GM23338 (cell line): ENCODE measurements at regions not wholly inside any gene's neighbourhood (a gene's known extent, or its start where the extent isn't known, plus 50 kb on each side); places are given as distances from the start of the nearest gene placed in this dataset.
"Not testable (repeated sequence)": the region's sequence is repeated elsewhere in the genome, so short reads cannot be mapped to it uniquely, and the experiment has no call there.

Source experiments
- ATAC-seq: fragments of 200-7000 bp; cut with Tn5 transposase; 3 replicates; pipeline ENCODE4 v1.9.1; 2020
- DNase-seq: peaks from one replicate; pipeline ENCODE4 v3.0.0-alpha.2; 2015; ENCODE audit warnings: low spot score
- H2AFZ ChIP-seq: fragments of 200-600 bp; sonication (generic); 2 replicates; pipeline ENCODE4 v1.8.0; 2016; ENCODE audit warnings: antibody characterized with exemption, mild to moderate bottlenecking, moderate library complexity
- H3F3A ChIP-seq: fragments of 200-600 bp; sonication (generic); replicated peaks from 2 replicates; pipeline ENCODE4 v1.8.0; 2017; ENCODE audit warnings: antibody characterized with exemption, mixed run types, low read depth
- H3K27ac ChIP-seq: fragments of 200-600 bp; sonication (generic); 2 replicates; pipeline ENCODE4 v1.6.1; 2016; ENCODE audit warnings: low read depth
- H3K27me3 ChIP-seq: fragments of 200-600 bp; sonication (generic); 2 replicates; pipeline ENCODE4 v1.8.0; 2016; ENCODE audit warnings: mild to moderate bottlenecking, mixed run types, moderate library complexity; ENCODE audit not compliant: insufficient read depth
- H3K36me3 ChIP-seq: fragments of 200-600 bp; sonication (generic); 2 replicates; pipeline ENCODE4 v1.8.0; 2016; ENCODE audit warnings: mild to moderate bottlenecking; ENCODE audit not compliant: insufficient read depth
- H3K4me1 ChIP-seq: fragments of 200-600 bp; sonication (generic); 2 replicates; pipeline ENCODE4 v1.8.0; 2016; ENCODE audit warnings: mild to moderate bottlenecking, moderate library complexity; ENCODE audit not compliant: insufficient read depth
- H3K4me2 ChIP-seq: fragments of 200-600 bp; sonication (generic); 2 replicates; pipeline ENCODE4 v1.7.1; 2017; ENCODE audit warnings: mixed run types
- H3K4me3 ChIP-seq: fragments of 200-600 bp; sonication (generic); 2 replicates; pipeline ENCODE4 v1.6.1; 2016; ENCODE audit warnings: mixed run types
- H3K79me2 ChIP-seq: fragments of 200-600 bp; sonication (generic); replicated peaks from 2 replicates; pipeline ENCODE4 v1.8.0; 2017; ENCODE audit warnings: mild to moderate bottlenecking; ENCODE audit not compliant: insufficient read depth
- H3K9me2 ChIP-seq: fragments of 200-600 bp; sonication (generic); 2 replicates; pipeline ENCODE4 v1.8.0; 2017; ENCODE audit not compliant: insufficient read depth
- H4K20me1 ChIP-seq: fragments of 200-600 bp; sonication (generic); replicated peaks from 2 replicates; pipeline ENCODE4 v1.8.0; 2017; ENCODE audit warnings: mild to moderate bottlenecking; ENCODE audit not compliant: insufficient read depth
- H3K27ac Mint-ChIP-seq: 2 replicates; pipeline ENCODE4 v1.8.0; 2020; ENCODE audit warnings: inconsistent platforms, mild to moderate bottlenecking, moderate library complexity, mixed read lengths
- H3K27me3 Mint-ChIP-seq: 3 replicates; pipeline ENCODE4 v1.8.0; 2022; ENCODE audit warnings: low read depth, mild to moderate bottlenecking, moderate library complexity, mixed read lengths, inconsistent platforms; ENCODE audit not compliant: insufficient read depth, poor library complexity
- H3K36me3 Mint-ChIP-seq: 3 replicates; pipeline ENCODE4 v1.8.0; 2021; ENCODE audit warnings: low read depth, mild to moderate bottlenecking, inconsistent platforms, moderate library complexity, mixed read lengths
- H3K4me1 Mint-ChIP-seq: 3 replicates; pipeline ENCODE4 v1.8.0; 2020; ENCODE audit warnings: mild to moderate bottlenecking, inconsistent platforms, mixed read lengths
- H3K4me3 Mint-ChIP-seq: 3 replicates; pipeline ENCODE4 v1.8.0; 2021; ENCODE audit warnings: moderate library complexity, mild to moderate bottlenecking, inconsistent platforms, mixed read lengths
- H3K9me3 Mint-ChIP-seq: 3 replicates; pipeline ENCODE4 v1.8.0; 2020; ENCODE audit warnings: moderate library complexity, mild to moderate bottlenecking, inconsistent platforms, mixed read lengths
- EZH2phosphoT487 ChIP-seq: fragments of 200-600 bp; sonication (generic); IDR thresholded peaks from one replicate; pipeline ENCODE4 v1.8.1; 2018; ENCODE audit warnings: antibody characterized with exemption; ENCODE audit not compliant: unreplicated experiment
- JUNB ChIP-seq: IDR thresholded peaks from one replicate; pipeline ENCODE4 v1.6.1; 2016; ENCODE audit warnings: antibody characterized with exemption; ENCODE audit not compliant: unreplicated experiment
- POLR2AphosphoS5 ChIP-seq: IDR thresholded peaks from 2 replicates; pipeline ENCODE4 v1.6.1; 2016; ENCODE audit warnings: antibody characterized with exemption, low read depth
- TF ChIP-seq, protein P1 (sequence below): fragments of 250-450 bp; sonication (Bioruptor Pico); IDR thresholded peaks from 2 replicates; pipeline ENCODE4 v1.5.0; 2020; ENCODE audit warnings: mild to moderate bottlenecking, moderate library complexity
- TF ChIP-seq, protein P2 (sequence below): IDR thresholded peaks from one replicate; pipeline ENCODE4 v1.6.1; 2018; ENCODE audit warnings: antibody characterized with exemption; ENCODE audit not compliant: unreplicated experiment

DNA sequence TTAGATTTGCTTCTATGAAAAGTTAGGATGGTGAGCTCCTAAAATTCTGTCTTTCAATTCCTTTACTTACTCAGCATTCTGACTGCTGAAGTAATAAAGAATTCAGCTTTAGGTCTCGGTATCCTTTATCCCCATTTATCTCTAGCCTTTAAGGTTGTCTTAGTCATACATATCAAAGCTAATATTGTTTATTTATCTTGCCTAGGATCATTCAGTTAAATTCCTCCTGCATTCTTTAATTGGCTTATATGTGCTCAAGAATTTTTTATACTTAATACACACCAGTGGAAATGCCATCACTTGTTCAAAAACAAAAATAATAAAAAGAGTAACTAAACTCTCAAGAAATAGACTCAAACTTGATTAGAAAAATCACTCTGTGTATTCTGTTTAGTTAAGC is 507.0 kb downstream of the ZPLD1 start (continued):
- TF ChIP-seq, protein P1, sequence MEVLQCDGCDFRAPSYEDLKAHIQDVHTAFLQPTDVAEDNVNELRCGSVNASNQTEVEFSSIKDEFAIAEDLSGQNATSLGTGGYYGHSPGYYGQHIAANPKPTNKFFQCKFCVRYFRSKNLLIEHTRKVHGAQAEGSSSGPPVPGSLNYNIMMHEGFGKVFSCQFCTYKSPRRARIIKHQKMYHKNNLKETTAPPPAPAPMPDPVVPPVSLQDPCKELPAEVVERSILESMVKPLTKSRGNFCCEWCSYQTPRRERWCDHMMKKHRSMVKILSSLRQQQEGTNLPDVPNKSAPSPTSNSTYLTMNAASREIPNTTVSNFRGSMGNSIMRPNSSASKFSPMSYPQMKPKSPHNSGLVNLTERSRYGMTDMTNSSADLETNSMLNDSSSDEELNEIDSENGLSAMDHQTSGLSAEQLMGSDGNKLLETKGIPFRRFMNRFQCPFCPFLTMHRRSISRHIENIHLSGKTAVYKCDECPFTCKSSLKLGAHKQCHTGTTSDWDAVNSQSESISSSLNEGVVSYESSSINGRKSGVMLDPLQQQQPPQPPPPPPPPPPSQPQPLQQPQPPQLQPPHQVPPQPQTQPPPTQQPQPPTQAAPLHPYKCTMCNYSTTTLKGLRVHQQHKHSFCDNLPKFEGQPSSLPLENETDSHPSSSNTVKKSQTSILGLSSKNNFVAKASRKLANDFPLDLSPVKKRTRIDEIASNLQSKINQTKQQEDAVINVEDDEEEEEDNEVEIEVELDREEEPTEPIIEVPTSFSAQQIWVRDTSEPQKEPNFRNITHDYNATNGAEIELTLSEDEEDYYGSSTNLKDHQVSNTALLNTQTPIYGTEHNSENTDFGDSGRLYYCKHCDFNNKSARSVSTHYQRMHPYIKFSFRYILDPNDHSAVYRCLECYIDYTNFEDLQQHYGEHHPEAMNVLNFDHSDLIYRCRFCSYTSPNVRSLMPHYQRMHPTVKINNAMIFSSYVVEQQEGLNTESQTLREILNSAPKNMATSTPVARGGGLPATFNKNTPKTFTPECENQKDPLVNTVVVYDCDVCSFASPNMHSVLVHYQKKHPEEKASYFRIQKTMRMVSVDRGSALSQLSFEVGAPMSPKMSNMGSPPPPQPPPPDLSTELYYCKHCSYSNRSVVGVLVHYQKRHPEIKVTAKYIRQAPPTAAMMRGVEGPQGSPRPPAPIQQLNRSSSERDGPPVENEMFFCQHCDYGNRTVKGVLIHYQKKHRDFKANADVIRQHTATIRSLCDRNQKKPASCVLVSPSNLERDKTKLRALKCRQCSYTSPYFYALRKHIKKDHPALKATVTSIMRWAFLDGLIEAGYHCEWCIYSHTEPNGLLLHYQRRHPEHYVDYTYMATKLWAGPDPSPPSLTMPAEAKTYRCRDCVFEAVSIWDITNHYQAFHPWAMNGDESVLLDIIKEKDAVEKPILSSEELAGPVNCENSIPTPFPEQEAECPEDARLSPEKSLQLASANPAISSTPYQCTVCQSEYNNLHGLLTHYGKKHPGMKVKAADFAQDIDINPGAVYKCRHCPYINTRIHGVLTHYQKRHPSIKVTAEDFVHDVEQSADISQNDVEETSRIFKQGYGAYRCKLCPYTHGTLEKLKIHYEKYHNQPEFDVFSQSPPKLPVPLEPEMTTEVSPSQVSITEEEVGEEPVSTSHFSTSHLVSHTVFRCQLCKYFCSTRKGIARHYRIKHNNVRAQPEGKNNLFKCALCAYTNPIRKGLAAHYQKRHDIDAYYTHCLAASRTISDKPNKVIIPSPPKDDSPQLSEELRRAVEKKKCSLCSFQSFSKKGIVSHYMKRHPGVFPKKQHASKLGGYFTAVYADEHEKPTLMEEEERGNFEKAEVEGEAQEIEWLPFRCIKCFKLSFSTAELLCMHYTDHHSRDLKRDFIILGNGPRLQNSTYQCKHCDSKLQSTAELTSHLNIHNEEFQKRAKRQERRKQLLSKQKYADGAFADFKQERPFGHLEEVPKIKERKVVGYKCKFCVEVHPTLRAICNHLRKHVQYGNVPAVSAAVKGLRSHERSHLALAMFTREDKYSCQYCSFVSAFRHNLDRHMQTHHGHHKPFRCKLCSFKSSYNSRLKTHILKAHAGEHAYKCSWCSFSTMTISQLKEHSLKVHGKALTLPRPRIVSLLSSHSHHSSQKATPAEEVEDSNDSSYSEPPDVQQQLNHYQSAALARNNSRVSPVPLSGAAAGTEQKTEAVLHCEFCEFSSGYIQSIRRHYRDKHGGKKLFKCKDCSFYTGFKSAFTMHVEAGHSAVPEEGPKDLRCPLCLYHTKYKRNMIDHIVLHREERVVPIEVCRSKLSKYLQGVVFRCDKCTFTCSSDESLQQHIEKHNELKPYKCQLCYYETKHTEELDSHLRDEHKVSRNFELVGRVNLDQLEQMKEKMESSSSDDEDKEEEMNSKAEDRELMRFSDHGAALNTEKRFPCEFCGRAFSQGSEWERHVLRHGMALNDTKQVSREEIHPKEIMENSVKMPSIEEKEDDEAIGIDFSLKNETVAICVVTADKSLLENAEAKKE (CRISPR knock-in tag): no peak
- TF ChIP-seq EZH2phosphoT487: no peak

DNA sequence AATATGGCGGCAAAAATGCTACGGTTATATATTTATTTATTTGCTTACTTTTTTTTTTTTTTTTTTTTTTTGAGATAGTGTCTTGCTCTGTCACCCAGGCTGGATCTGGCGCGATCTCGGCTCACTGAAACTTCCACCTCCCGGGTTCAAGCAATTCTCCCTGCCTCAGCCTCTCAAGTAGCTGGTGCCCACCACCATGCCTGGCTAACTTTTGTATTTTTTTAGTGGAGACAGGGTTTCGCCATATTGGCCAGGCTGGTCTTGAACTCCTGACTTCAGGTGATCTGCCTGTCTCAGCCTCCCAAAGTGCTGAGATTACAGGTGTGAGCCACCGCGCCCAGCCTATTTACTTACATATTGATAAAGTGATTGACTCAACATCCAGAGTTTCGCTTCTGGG is 511.6 kb downstream of the ZPLD1 start:
- H3F3A ChIP-seq, H3K4me3 Mint-ChIP-seq, H3K27ac Mint-ChIP-seq, H3K4me1 Mint-ChIP-seq, H3K27me3 Mint-ChIP-seq, H4K20me1 ChIP-seq, H2AFZ ChIP-seq, H3K9me3 Mint-ChIP-seq, H3K79me2 ChIP-seq, DNase-seq, H3K36me3 ChIP-seq, ATAC-seq, H3K27ac ChIP-seq, H3K9me2 ChIP-seq, H3K27me3 ChIP-seq, H3K4me1 ChIP-seq, H3K36me3 Mint-ChIP-seq, H3K4me3 ChIP-seq, H3K4me2 ChIP-seq: not testable (repeated sequence)

DNA sequence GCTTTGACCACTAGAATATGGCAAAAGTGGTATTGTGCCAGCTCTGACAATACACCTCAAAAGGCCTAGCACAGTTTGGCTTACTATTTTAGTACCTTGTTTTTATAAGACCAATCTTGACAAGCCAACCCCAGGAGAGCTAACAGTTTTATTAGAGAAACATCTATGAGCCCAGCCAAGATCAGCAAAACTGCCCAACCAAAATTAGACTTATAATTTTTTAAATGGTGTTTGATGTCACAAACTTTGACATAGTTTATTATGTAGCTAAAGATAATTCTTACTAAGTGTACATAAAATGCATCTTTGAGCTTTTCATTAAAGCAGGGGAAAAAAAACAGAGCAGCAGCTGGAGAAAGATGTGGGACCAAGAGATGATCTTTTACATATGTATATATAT is 537.5 kb downstream of the ZPLD1 start:
- Mint-ChIP-seq H3K36me3 (peaks cover 7% of the 10 kb centered on the region; the same call in 2 of the 3 replicates), H3K27ac (no peak overlapping the region), H3K9me3 (peaks cover 8% of the 10 kb centered on the region; the same call in 2 of the 3 replicates), H3K4me1 (no peaks in the 10 kb centered on the region), H3K27me3 (no peaks in the 10 kb centered on the region), H3K4me3 (no peak overlapping the region)
- DNase-seq: no peak
- Histone ChIP-seq H3K27ac (no peak overlapping the region), H3K9me2 (peaks cover 7% of the 10 kb centered on the region; the same call in 1 of the 2 replicates), H3K79me2 (no peaks in the 10 kb centered on the region), H4K20me1 (no peaks in the 10 kb centered on the region), H2AFZ (no peak overlapping the region), H3F3A (no peaks in the 10 kb centered on the region), H3K4me3 (no peak overlapping the region), H3K4me2 (no peak overlapping the region), H3K36me3 (no peaks in the 10 kb centered on the region), H3K4me1 (no peaks in the 10 kb centered on the region), H3K27me3 (no peaks in the 10 kb centered on the region)
- ATAC-seq: no peak
- TF ChIP-seq EZH2phosphoT487 (no peak), JUNB (no peak), POLR2AphosphoS5 (no peak)
- TF ChIP-seq, protein P2, sequence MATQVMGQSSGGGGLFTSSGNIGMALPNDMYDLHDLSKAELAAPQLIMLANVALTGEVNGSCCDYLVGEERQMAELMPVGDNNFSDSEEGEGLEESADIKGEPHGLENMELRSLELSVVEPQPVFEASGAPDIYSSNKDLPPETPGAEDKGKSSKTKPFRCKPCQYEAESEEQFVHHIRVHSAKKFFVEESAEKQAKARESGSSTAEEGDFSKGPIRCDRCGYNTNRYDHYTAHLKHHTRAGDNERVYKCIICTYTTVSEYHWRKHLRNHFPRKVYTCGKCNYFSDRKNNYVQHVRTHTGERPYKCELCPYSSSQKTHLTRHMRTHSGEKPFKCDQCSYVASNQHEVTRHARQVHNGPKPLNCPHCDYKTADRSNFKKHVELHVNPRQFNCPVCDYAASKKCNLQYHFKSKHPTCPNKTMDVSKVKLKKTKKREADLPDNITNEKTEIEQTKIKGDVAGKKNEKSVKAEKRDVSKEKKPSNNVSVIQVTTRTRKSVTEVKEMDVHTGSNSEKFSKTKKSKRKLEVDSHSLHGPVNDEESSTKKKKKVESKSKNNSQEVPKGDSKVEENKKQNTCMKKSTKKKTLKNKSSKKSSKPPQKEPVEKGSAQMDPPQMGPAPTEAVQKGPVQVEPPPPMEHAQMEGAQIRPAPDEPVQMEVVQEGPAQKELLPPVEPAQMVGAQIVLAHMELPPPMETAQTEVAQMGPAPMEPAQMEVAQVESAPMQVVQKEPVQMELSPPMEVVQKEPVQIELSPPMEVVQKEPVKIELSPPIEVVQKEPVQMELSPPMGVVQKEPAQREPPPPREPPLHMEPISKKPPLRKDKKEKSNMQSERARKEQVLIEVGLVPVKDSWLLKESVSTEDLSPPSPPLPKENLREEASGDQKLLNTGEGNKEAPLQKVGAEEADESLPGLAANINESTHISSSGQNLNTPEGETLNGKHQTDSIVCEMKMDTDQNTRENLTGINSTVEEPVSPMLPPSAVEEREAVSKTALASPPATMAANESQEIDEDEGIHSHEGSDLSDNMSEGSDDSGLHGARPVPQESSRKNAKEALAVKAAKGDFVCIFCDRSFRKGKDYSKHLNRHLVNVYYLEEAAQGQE: no peak
